ENCODE measurements at regions not wholly inside any gene's neighbourhood (a gene's known extent, or its start where the extent isn't known, plus 50 kb on each side); places are given as distances from the start of the nearest gene placed in this dataset.

GRCh38 chr2:128451084-128452023 lies 132.7 kb upstream of the HS6ST1 start:
- no peak overlapping the region for H3K9ac ChIP-seq
- H3K9me3 ChIP-seq (ENCODE audit: control insufficient read depth, low read length): no peaks in the 10 kb centered on the region
- no peak for TF ChIP-seq CTCF (IDR thresholded peaks at IDR 0.05)
- no peak overlapping the region for H2AFZ ChIP-seq
- H3K4me2 ChIP-seq (ENCODE audit: low read length): no peak overlapping the region
- H3K79me2 ChIP-seq: no peaks in the 10 kb centered on the region
- no peaks in the 10 kb centered on the region for H3K4me1 ChIP-seq
- no peak overlapping the region for H3K27ac ChIP-seq
- no peak overlapping the region for H3K4me3 ChIP-seq (ENCODE audit: low read depth, low read length)
- H3K36me3 ChIP-seq (ENCODE audit: control insufficient read depth, insufficient read depth, low read length): no peaks in the 10 kb centered on the region
- H3K27me3 ChIP-seq (ENCODE audit: control insufficient read depth, insufficient read depth, low read length): no peaks in the 10 kb centered on the region

- TF ChIP-seq CTCF (IDR thresholded peaks at IDR 0.05): no peak
- H3K36me3 ChIP-seq (ENCODE audit: control insufficient read depth, insufficient read depth, low read length): no peaks in the 10 kb centered on the region
- no peaks in the 10 kb centered on the region for H3K79me2 ChIP-seq
- H3K4me1 ChIP-seq: no peaks in the 10 kb centered on the region
- H2AFZ ChIP-seq: no peak overlapping the region
- no peak overlapping the region for H3K4me3 ChIP-seq (ENCODE audit: low read depth, low read length)
- no peak overlapping the region for H3K27ac ChIP-seq
- no peaks in the 10 kb centered on the region for H3K27me3 ChIP-seq (ENCODE audit: control insufficient read depth, insufficient read depth, low read length)
- no peak overlapping the region for H3K9ac ChIP-seq
- H3K9me3 ChIP-seq (ENCODE audit: control insufficient read depth, low read length): no peaks in the 10 kb centered on the region
- no peak overlapping the region for H3K4me2 ChIP-seq (ENCODE audit: low read length)
Measured at GRCh38 chr2:128452024-128452411, 133.3 kb upstream of the HS6ST1 start.

GRCh38 chr2:128452536-128453530 lies 134.2 kb upstream of the HS6ST1 start:
- H3K4me1 ChIP-seq: no peaks in the 10 kb centered on the region
- H3K9me3 ChIP-seq (ENCODE audit: control insufficient read depth, low read length): no peaks in the 10 kb centered on the region
- no peaks in the 10 kb centered on the region for H3K36me3 ChIP-seq (ENCODE audit: control insufficient read depth, insufficient read depth, low read length)
- TF ChIP-seq CTCF (IDR thresholded peaks at IDR 0.05): no peak
- no peaks in the 10 kb centered on the region for H3K27me3 ChIP-seq (ENCODE audit: control insufficient read depth, insufficient read depth, low read length)
- no peak overlapping the region for H3K9ac ChIP-seq
- no peak overlapping the region for H3K4me2 ChIP-seq (ENCODE audit: low read length)
- H3K79me2 ChIP-seq: no peaks in the 10 kb centered on the region
- H3K4me3 ChIP-seq (ENCODE audit: low read depth, low read length): no peak overlapping the region
- H3K27ac ChIP-seq: no peak overlapping the region
- H2AFZ ChIP-seq: no peak overlapping the region

- H2AFZ ChIP-seq: no peak overlapping the region
- no peaks in the 10 kb centered on the region for H3K36me3 ChIP-seq (ENCODE audit: control insufficient read depth, insufficient read depth, low read length)
- H3K9me3 ChIP-seq (ENCODE audit: control insufficient read depth, low read length): no peaks in the 10 kb centered on the region
- H3K79me2 ChIP-seq: no peaks in the 10 kb centered on the region
- H3K4me1 ChIP-seq: no peaks in the 10 kb centered on the region
- H3K27ac ChIP-seq: no peak overlapping the region
- H3K9ac ChIP-seq: no peak overlapping the region
- H3K27me3 ChIP-seq (ENCODE audit: control insufficient read depth, insufficient read depth, low read length): no peaks in the 10 kb centered on the region
- no peak overlapping the region for H3K4me2 ChIP-seq (ENCODE audit: low read length)
- no peak for TF ChIP-seq CTCF (IDR thresholded peaks at IDR 0.05)
- no peak overlapping the region for H3K4me3 ChIP-seq (ENCODE audit: low read depth, low read length)
Measured at GRCh38 chr2:128454980-128455720, 136.5 kb upstream of the HS6ST1 start.

Data from parathyroid adenoma (tissue), 2 donors.